Activated CD4-positive, alpha-beta T cell treated with anti-CD3 and anti-CD28 coated beads for 4 hours (primary cell): ENCODE measurements at regions not wholly inside any gene's neighbourhood (a gene's known extent, or its start where the extent isn't known, plus 50 kb on each side); places are given as distances from the start of the nearest gene placed in this dataset.
"Not testable (repeated sequence)": the region's sequence is repeated elsewhere in the genome, so short reads cannot be mapped to it uniquely, and the experiment has no call there.

Source experiments
- DNase-seq, 2 donors: peaks; one replicate each; pipeline ENCODE4 v3.0.0-alpha.2; 2020

GRCh38 chr9:73890685-73891277 is 606.4 kb upstream of the RORB start:
- DNase-seq: no peak

DNA sequence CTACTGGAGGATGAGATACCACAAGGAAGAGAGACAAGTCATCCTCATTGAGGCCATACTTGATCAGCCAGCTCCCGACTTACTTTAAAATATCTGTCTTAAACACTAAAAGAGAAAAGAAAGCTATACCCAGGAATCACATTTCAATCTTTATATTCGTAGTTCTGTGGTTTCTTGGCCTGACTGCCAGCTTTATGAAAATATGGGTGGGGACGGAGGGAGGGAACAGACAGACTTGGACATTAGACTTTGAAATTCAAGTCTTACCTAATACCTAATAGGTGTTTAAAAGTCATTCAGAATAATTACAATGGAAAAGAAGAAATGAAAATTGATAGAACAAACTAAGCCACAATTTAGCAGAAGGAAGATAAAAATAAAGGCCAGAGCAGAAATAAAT is 604.8 kb upstream of the RORB start:
- DNase-seq: no peak

DNA sequence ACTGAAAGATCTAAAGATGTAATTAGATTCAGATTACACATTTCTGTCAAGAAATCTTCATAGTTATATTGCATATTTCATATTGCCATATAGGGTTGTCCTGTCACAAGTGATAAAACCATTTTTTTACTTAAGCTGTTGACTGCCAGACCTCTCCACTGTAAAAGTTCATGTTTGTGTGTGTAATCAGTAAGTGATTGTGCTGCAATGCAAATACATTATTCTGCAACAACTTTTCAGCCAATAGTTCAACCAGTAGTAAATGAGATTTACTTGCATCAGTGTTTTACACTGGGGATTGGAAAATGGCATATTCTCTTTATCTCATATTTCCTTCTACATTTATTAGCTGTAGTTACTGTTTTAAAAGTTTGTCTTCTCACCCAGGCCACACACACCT is 603.9 kb upstream of the RORB start:
- DNase-seq: no peak

DNA sequence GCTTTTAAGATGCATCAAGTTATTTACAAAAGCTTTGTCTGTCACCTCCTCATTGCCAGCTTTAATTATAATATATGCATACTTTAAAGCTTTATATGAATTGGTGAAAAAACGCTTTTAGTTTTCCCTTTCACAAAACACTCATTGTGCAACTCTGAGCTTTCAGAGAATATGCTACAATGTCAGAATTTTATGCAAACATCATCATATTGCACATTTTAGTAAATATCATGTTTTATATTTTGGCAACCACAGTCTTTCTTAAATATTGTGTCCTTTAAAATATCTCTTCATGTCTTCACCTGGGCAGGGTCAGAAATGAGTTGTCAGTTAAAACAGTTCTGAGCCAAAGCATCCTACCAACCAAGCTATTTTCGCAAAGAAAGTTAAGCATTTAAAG is 601.1 kb upstream of the RORB start:
- no peak for DNase-seq

- no peak for DNase-seq
Observed at GRCh38 chr9:73906671-73907070, 590.5 kb upstream of the RORB start.

DNA sequence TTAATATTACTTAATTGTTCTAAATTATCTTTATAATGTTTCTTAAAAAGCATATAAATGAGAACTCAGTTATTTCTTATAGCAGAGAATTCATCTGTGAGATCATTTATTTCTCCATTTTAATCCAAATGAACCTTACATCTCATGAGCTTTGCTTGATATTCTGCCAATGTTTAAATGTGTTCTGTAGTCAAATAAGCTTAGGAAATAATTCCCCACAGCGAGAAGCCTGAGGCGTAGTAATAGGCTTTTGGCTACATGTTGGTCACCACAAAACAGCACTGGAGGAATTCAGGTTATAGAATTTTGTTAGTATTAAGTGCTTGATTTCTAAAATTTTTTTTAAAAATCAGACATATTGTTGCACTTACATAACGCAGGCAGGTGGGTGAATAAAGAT is 585.3 kb upstream of the RORB start:
- DNase-seq: no peak

DNA sequence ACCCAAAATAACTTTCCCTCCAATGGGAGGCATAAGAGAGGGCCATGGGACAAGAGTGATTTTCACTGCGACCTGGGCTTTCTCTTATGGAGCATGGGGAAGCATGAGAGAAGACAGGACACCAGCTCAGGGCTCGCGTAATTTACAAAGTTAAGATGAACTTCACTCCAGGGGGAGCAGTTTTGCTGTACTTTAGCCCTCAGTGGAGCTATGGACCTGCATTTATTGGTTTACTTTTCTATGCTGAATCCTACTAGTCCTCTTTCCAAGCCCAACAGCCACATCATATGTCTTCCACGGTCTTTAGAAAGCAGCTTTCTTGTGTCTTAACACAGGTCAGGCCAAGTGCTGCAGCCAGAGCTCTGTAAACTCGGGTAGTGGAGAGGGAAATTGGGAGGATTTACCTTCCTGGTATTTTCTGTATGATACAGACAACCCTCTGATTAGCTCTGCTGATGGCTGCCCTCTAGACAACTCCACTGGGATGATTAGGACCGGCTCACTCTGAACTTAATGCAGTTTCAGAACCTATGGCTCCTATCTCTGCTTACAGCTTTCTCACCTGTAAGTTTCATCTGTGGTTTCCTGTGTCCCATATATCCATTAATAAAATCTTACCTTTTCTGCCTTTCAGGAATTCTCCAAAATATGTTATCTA is 581.0 kb upstream of the RORB start:
- no peak for DNase-seq

DNA sequence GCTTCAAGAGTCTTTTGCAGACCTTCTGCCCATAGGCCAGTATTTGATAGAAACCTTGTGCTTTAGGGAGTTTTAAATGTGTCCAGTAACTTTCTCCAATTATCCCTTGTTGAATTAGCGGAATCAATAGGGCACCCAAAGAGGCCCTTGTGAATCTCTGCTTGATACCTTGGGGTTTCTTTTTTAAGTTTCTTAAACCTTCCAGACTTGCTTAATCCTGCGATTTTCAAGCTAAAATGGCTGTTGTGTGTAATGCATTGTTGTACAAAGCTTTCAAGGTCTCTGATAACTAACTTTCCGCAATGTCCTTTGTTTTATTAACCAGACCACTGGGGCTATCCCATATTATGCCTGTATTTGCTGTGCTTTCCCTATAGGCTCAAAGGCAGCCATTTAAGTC is 577.4 kb upstream of the RORB start:
- DNase-seq: no peak

DNA sequence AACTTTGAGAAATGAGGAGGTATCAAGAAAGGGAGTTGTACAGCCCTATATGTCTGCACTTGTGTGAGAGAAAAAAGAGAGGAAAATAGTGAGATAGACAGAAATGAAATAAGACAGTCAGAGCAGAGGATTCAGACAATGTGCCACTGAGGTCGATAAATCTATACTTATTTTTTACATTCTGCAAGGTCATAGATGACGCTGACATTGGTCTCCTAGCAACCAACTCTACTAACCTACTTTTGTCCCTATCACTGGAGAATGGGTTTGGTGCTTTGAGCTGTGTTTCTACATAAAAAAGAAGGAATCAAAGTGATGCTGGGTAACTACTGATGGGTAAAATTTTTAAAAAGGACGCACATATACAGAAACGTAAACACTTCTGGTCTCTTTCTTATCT is 573.3 kb upstream of the RORB start:
- DNase-seq: no peak

- DNase-seq: no peak
Observed at GRCh38 chr9:73951147-73951546, 546.0 kb upstream of the RORB start.

DNA sequence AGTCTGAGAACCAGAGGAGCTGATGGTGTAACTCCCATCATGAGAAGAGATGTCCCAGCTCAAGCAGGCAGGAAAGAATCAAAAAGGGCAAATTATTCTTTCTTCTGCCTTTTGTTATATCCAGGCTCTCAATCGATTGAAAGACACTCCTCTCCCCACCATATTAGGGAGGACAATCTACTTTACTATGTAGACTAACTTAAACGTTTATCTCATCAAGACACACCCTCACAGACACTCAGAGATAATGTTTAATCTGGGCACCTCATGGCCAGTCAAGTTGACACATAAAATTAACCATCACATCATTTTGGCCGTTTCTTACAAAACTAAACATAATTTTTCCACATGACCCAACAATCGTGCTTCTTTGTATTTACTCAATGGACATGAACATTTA is 534.3 kb upstream of the RORB start:
- DNase-seq: no peak

DNA sequence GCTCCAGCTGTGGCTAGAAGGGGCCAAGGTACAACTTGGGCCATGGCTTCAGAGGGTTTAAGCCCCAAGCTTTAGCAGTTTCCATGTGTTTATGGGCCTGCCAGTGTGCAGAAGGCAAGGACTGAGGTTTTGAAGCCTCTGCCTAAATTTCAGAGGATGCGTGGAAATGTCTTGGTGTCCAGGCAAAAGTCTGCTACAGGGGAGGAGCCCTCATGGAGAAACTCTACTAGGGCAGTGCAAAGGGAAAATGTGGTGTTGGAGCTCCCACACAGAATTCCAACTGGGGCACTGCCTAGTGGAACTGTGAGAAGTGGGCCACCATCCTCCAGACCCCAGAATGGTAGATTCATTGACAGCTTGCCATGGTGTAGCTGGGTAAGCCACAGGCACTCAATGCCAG is 527.2 kb upstream of the RORB start:
- DNase-seq: no peak

DNA sequence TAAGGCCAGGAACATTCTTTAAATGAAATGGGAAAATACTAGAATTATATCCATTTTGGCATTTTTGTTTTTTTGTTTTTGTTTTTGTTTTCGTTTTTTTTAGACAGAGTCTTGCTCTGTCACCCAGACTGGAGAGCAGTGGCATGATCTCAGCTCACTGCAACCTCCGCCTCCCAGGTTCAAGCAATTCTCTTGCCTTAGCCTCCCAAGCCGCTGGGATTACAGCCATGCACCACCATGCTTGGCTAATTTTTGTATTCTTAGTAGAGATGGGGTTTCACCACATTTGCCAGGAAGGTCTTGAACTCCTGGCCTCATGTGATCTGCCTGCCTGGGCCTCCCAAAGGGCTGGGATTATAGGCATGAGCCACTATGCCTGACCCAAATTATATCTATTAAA is 520.7 kb upstream of the RORB start:
- DNase-seq: not testable (repeated sequence)

DNA sequence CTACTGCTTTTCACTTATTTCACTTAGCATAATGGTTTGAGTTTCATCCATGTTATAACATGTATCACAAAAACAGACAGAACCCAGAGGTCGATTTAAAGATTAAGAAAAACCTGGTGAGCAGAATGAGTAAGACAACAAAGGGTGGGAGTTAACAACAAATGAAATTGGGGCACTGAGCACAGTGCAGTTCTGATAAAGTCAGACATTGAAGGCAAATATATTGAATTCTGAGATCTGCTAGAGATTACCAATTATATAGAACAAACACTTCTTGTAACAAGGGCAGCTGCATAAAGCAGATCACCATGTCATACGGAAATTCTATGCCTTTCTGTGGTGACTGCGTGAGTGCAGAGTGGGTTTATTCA is 517.3 kb upstream of the RORB start:
- no peak for DNase-seq

GRCh38 chr9:73980754-73981153 is 516.4 kb upstream of the RORB start:
- DNase-seq: no peak

DNA sequence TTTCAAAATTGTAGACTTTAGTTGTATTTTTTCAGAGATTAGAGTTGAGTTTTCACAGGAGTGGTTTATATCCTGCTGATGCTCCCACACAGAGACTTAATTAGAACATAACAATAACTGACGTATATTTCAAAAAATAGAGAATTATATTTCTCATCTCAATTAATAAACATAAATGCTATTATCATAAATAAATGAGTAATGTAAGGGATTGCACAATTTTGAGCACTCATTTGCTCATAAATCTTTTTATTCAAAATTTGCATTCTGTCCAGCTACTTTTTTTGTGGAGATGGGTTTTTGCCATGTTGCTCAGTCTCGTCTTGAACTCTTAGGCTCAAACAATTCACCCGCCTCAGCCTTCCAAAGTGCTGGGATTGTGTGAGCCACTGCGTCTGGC is 515.7 kb upstream of the RORB start:
- no peak for DNase-seq

DNA sequence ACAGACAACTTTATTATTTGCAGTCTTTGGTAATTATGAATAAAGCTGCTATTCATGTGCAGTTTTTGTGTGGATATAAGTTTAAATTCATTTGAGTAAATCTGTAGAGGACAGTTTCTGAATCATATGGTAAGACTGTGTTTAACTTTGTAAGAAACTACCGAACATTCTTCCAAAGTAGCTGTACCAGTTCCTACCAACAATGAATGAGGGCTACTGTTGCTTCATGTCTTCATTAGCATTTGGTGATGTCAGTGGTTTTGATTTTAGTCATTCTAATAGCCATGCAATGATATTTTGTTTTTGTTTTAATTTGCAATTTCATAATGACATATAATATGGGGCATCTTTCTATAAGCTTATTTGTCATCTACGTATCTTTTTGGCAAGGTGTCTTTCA is 501.3 kb upstream of the RORB start:
- DNase-seq: no peak

DNA sequence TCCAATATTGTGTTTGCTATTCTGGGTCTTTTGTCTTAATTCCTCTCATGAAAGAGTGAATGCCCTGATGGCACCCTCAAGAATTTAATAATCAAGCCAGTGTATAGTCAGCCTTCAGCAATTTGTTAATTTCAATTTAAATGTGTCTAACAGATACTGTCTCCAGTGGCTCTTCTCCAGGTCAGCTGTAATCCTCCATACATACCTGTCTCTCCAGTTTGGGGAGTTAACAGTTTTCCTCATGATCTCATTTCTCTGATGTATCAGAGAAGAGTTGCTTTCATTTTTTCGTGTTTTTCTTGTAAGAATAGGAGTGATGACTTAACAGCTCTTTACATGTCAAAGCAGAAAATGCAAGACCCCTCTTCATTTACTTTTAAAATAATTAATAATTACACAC is 500.3 kb upstream of the RORB start:
- no peak for DNase-seq

DNA sequence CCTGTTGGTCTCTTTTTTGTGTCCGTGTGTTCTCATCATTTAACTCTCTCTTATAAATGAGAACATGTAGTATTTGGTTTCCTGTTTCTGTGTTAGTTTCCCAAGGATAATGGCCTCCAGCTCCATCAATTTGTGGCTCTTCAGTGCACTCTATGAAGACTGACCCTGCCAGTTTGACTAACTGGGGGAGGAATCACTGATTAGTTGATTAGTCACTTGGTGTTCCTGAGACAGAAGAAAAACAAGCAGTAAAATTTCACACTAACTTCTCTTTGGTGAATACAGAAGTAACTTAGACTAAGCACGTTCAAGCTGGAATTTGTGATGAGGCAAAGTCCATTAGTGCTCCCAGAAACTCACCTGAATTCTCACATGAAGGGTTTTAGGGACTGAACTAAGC is 495.8 kb upstream of the RORB start:
- no peak for DNase-seq

DNA sequence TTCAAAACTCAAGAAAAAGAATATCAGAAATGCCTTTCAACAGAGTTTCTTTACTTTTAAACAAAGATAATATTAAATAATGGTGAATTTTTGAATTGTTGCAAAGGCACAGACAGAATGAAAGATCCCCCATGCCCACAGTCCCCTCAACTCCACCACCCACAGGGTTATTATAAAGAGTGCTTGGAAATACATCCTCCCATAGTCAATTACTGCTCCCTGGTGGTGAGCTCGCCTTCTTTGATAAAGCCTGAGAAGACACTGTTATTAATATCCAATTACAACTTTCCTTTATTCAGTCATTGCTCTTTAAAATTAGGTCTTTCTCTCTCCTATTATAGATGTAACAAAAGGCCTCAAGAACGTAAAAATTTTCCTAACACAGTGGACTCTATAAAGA is 490.2 kb upstream of the RORB start:
- DNase-seq: no peak

- DNase-seq: no peak
Observed at GRCh38 chr9:74007833-74008232, 489.3 kb upstream of the RORB start.

DNA sequence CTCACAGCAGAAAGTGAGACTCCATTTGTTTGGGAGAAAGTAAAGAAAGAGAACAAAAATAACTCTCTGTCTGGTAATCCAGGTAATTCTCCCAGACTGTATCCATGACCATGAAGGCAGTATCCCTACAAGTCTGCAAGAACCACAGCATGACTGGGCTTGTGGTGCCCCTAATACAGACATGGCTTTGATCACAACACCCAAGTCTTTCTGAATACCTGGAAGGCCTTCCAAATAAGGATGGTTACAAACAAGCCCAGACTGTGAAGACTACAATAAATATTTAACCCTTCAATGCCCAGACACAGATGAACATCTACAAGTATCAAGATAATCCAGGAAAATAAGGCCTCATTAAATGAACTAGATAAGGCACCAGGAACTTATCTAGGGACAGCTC is 481.1 kb upstream of the RORB start:
- DNase-seq: no peak

- no peak for DNase-seq
Observed at GRCh38 chr9:74025402-74025925, 471.7 kb upstream of the RORB start.

DNA sequence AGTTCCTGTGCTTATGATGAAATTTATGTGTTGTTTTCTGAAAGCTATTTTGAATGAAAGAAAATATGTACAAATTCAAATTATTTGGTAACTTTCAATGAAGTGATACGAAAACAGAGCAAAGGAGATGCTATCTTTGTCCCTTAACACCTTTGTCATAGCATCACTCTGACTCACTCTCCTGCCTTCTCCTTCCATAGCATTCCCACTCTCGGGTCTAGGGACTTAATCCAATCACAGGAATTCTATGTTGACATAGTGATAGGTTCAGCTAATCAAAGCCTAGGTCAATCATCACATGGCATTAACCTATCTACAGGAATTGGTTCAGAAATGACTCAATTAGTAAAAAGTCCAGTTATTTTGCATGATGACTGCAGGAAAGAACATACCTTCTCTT is 464.7 kb upstream of the RORB start:
- no peak for DNase-seq

DNA sequence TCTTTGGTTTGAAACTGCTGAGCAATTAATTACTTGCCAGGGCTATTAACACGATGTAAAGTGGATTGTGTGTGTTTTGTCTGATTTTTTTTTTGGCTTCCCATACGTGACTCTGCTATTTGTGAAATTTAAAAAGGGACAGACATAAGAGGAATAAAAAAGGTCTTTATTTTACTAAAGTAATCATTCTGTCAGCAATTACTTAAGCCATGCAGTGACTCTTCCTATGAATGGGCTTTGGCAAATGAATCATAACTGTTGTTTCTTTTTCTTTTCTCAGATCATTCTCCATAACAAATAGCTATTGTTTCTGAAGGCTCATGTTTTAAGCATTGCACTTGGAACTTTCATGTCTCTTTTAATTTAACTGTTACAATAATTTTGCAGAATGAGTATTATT is 461.3 kb upstream of the RORB start:
- DNase-seq: no peak
